ENCODE measurements at regions not wholly inside any gene's neighbourhood (a gene's known extent, or its start where the extent isn't known, plus 50 kb on each side); places are given as distances from the start of the nearest gene placed in this dataset.
"Not testable (repeated sequence)": the region's sequence is repeated elsewhere in the genome, so short reads cannot be mapped to it uniquely, and the experiment has no call there.

DNA sequence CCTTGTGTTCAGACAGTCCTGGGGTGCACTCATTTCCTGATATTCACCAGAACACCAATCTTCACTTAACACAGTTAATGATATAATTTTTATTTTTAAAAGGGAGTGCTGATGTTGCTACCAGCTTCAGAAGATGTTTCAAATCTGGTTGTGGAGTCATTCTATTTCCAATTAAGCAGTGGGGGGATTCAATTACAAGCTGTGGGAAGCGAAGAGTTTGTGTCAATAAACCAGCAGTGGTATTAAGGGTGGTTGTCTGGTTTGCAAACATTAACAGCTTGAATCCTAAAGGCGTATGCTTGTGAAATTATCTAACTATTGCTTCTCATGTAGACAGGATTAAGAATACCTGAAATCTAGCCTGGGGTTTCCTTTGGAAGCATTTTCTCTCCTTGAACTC is 1637.5 kb upstream of the GOT2 start:
- no peak for DNase-seq (ENCODE audit: low read depth)

- DNase-seq (ENCODE audit: low read depth), result no peak
Measured at GRCh38 chr16:60367739-60368138, 1633.6 kb upstream of the GOT2 start.

GRCh38 chr16:60363566-60363965 is 1629.5 kb upstream of the GOT2 start:
- DNase-seq (ENCODE audit: low read depth), result no peak

GRCh38 chr16:60359866-60360265 is 1625.8 kb upstream of the GOT2 start:
- DNase-seq (ENCODE audit: low read depth), result not testable (repeated sequence)

DNA sequence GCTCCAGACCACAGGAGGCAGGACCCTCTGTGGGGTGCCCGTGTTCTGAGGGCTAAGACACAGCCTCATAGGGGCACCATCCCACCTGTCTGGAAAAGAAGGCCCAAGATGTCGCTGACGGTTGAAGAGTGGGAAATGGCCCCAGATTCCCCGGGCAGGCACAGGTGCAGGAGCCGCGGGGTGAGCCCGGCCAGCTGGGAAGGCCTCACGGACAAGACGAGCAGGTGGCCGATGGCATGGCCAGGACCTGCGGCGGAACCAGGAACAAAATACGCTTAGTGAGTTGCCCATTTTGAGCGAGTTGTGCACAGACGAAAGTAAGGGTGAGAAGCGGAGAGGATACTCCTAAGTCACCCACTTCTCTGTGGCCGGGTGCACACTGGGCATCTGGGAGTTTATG is 1625.3 kb upstream of the GOT2 start:
- DNase-seq (ENCODE audit: low read depth), result not testable (repeated sequence)

GRCh38 chr16:60357876-60358522 is 1623.9 kb upstream of the GOT2 start:
- not testable (repeated sequence) for DNase-seq (ENCODE audit: low read depth)

DNA sequence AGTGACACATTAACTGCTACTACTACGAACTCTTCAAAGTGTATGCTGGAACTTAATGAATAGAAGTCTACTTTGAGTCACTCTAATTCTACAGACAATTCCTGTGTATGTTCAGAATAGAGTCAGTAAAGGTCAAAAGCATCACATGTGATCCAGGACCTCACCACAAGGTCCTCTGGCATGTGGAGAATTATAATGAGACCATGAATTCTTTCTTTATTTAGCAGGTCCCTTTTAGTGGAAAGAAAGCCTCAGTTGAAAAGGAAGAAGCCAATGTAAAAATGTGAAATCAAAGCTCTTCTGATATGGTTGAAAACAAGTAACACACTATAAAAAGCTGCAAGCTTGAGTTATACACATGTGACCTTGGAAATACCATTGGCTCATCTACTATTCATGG is 1612.1 kb upstream of the GOT2 start:
- DNase-seq (ENCODE audit: low read depth), result no peak

- no peak for DNase-seq (ENCODE audit: low read depth)
Measured at GRCh38 chr16:60337671-60338070, 1603.6 kb upstream of the GOT2 start.

DNA sequence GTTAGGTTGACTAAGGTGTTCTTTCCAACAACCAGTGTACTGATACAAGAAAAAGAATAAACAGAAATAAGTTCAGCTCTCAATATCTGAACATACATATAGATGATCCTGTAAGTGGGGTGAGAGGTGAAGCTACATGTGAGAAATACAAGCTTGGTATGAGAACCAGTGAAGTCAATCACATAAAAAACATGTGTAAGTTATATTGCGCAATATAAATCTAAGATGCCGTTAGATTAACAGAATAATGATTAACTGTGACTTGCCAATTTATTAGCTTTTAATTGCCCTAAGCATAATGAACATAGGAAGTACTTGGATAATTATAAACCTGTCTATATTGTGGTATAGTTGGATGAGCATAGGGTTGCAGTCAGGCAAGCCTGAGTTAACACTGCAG is 1597.1 kb upstream of the GOT2 start:
- no peak for DNase-seq (ENCODE audit: low read depth)

DNA sequence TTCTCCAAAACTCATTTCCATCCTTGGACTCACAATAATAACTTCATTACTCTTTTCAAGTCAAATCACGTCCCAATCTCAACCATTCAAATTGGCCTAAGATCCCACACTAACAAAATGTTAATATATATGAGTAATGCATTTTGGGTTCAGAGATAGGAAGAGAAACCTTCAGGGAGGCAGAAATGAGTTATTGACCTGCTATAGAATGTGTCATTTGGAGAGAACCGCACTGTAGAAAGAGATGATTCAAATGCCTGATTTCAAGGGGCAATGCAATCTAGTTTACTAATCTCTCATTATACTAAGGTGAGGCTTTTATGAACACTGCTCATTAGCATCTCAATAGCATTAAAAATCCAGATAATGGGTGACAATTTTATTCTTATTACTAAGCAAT is 1595.0 kb upstream of the GOT2 start:
- no peak for DNase-seq (ENCODE audit: low read depth)

DNA sequence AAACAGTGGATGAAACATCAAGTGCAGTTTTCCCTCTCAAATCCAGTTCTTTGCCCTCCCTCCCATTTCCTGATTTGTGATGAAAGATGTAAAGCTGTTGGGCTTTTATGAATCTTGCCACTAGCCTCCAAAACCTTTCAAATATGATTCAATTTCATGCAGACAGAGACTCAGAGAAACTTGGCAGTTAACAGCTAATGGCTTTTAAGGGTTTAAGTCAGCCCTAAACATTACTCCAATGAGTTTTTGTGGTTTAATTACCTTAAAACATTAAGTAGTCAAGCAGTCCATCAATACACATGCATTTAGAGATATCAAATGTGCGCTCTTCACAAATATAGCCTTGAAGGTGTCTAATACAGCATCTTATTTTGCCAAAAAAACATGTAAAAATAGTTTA is 1594.0 kb upstream of the GOT2 start:
- DNase-seq (ENCODE audit: low read depth), result no peak

GRCh38 chr16:60318486-60318885 is 1584.4 kb upstream of the GOT2 start:
- no peak for DNase-seq (ENCODE audit: low read depth)

DNA sequence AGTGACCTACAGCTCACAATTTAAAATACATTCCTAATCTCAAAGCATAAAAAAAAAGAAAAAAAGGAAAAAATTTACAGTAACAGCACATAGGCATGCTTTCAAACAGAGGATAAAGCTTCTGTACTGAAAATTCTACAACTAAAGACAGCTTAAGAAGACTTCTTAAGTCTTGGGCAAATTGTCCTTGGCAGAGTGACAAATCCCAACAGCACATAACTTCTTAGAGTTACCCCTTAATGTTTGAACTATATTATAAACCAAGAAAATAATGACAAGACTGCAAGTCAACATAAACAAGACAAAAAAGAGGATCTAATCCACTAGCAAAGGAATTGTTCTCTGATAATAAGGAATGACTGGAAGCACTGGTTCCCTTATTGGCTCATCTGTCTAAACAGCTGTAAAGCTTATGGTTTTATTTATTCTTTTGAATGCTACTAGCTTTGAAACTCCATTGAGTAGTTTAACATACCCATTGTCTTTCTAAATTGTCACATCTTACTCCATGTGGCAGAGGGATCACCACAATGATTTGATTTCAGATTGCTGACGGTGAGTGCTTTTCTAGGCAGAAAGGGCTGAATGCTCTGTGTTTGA is 1576.8 kb upstream of the GOT2 start:
- DNase-seq (ENCODE audit: low read depth), result no peak

- DNase-seq (ENCODE audit: low read depth), result no peak
Measured at GRCh38 chr16:60304720-60305119, 1570.6 kb upstream of the GOT2 start.

DNA sequence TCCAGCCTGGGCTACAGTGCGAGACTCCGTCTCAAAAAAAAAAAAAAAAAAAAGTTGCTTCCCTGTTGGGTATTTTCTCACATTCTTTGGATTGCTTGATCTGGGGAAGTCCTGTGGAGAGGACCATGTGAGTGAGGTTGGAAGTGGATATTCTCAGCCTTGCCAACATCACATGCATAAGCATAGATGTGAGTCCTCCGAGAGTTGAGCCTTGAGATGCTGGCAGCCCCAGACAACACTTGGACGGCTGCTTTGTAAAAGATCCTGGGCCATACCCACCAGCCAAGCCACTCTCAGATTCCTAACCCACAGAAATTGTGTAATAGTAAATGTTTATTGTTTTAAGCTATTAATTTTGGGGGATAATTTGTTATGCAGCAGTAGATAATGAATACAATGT is 1570.0 kb upstream of the GOT2 start:
- DNase-seq (ENCODE audit: low read depth), result no peak

GRCh38 chr16:60302676-60303075 is 1568.6 kb upstream of the GOT2 start:
- DNase-seq (ENCODE audit: low read depth), result no peak

DNA sequence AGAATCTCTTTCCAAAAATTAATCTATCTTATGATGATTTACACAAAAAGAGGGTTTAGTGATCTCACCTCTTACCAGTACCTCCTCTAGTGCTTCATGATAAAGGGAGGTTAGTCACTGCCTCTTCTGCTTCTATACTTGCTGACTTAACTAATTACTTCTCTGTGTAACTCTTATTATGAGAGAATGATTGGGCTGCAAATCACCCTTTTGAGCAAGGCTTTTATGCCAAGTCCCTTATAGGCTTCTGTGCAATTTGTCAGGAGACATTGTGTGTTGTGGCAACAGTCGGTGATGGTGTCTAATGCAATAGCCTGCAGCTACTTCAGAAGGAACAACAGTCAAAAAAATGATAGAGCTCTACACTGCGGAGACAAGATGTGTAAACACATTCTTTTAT is 1568.1 kb upstream of the GOT2 start:
- DNase-seq (ENCODE audit: low read depth), result no peak

DNA sequence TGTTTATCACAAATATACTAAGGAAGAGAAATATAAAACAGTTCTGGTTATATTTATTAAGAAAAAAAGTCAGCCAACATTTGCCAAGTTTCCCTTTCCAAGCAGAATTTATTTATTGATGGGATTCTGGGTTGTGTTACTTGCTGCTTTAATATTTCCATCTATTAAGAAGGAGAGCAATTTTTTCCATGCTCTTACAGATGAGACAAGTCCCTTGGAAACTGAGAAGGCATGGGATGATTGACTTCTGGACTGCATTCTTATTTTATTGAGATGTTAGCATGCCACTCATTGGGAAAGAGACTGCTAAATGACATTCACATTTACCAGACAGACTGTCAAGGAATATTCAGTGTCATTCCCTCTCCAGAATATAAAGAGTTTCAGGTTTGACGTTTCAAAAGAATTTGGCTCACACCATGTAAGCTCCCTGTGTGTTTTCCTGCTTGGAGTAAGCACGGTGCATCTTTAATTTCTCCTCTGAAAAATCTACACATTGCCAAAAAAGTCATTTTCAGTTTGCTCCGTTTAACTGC is 1565.2 kb upstream of the GOT2 start:
- DNase-seq (ENCODE audit: low read depth), result no peak

- no peak for DNase-seq (ENCODE audit: low read depth)
Measured at GRCh38 chr16:60295451-60295850, 1561.3 kb upstream of the GOT2 start.

- DNase-seq (ENCODE audit: low read depth), result no peak
Measured at GRCh38 chr16:60285794-60286193, 1551.7 kb upstream of the GOT2 start.

DNA sequence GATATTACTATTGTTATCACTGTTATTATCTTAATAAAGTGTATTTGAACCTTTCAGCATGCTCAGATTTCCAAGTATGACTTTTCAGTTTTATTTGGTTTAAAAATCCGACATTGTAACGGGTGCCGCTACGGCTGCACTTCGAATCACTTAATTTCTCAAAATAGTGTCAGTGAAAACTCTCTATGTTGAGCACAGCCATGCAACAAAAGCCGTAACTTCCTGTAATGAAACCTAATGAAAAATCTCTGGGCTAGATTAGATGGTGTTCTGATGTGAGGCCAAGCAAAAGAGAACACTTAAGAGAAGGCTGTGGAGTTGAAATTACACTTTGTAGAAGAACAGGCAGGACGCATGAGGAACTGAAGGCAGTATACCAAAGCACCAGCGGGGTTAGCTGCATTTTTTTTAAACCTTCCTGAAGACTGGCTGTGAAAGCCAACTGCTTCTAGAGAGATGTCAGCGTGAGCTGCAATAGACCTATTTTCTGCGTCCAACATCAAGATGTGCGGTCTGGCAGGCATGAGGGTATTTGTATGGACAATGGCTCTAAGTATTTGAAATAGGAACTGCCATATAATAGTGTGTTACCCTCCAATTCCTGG is 1545.0 kb upstream of the GOT2 start:
- DNase-seq (ENCODE audit: low read depth), result no peak

DNA sequence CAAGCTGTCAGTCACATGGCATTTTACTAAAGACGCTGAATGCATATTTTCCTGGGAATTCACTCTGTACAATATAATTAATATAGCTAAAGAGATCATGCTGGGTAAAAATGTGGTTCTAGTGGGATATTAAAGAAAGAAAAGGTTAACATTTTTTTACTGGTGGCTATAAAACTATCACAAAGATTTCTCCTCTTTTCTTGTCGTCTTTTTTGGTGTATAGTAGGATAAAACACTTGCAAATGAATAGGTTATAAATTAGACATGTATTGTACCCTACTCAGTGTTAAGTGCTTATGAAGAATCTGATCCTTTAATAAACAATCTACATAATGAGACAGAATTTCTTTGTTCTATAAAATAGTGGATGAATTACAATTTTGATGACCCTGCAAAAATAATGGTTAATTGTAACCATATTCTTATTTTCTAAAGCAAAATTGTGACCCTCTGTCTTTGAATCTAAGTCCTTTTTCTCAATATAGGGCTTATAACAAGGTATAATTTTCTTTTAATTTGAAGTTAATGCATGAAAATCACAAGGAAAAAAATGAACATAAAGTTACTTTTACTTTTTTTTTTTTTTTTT is 1540.4 kb upstream of the GOT2 start:
- DNase-seq (ENCODE audit: low read depth), result no peak

GRCh38 chr16:60271781-60272180 is 1537.7 kb upstream of the GOT2 start:
- DNase-seq (ENCODE audit: low read depth), result no peak

Data from activated T-cell treated with anti-CD3 and anti-CD28 coated beads for 1 hour (primary cell).